NOMO-1 (cell line): ENCODE measurements at regions not wholly inside any gene's neighbourhood (a gene's known extent, or its start where the extent isn't known, plus 50 kb on each side); places are given as distances from the start of the nearest gene placed in this dataset.

Experiments
- DNase-seq, 2 experiments: peaks; one replicate each; lab custom pipeline; 2025; ENCODE audit not compliant: unreplicated experiment in 2 of 2; lab: John Stamatoyannopoulos, UW

DNA sequence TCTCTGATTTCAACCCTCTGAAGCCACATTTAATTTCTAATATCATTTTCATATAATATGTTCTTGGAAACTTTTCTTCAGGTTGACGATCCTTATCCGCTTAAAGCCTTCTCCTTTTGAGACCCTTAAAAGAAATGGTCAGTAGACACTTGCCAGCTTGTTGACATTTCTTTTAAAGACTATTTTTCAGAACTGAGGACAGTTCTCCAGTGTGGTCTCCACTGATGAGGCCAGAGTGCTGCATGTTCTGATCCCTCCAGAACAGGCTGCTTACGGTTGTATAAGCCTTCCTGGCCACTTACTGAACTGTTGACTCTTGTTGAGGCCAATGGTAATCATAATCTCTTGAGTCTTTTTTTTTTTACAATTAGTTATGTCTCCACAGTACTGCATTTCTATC lies 477.3 kb downstream of the FGF9 start:
- no peak for DNase-seq

DNA sequence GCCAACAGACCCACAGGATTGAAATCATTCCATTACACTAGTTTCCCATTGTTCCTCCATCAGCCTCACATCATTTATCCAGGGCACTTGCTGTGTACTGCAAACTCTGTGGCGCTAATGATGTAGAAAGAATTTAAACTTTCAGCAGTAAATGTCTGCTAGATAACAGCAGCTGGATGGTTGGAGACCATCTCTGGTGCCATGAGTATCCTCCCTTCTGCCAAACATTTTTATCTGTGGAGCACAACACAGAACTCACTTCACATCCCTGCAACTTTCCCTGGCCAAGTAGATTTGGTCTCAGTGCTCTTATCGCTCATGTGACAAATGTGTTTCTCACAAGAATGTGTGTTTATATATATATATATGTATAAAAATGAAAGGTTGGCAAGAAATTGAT lies 481.9 kb downstream of the FGF9 start:
- DNase-seq = no peak

DNA sequence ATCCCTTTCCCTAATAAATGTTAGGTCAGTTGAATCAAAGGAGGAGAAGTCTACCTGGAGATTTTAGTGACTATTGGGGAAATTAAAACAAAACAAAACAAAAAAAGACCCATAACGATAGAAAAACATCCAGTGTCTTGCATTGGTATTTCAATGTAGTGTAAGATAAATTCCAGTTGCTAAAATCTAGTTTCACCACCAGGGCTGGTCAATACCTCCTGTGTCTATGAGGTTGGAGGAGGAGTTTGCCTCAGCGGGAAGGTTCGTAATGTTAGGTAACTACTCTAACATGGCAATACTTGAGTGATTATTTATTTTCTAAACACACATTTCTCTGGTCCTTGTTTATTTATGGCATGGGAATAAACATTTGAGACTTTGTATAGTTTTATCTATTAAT lies 483.2 kb downstream of the FGF9 start:
- no peak for DNase-seq

DNA sequence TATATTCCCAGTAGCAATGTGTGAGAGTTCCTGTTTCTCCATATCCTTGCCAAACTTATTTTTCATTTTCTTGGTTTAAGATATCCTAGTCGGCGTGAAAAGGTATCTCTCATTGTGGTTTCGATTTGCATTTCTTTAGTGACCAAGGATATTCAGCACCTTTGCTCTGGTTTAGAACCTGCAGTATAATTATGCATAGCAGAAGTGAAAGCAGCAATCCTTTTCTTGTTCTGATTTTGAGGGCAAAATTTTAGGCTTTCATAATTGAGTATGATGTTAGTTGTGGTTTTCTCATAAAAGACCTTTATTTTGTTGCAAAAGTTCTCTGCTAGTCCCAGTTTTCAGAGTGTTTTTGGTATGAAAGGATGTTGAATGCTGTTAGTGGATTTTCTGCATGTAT lies 491.0 kb downstream of the FGF9 start:
- peak; percentile 39 to 83 for DNase-seq

DNA sequence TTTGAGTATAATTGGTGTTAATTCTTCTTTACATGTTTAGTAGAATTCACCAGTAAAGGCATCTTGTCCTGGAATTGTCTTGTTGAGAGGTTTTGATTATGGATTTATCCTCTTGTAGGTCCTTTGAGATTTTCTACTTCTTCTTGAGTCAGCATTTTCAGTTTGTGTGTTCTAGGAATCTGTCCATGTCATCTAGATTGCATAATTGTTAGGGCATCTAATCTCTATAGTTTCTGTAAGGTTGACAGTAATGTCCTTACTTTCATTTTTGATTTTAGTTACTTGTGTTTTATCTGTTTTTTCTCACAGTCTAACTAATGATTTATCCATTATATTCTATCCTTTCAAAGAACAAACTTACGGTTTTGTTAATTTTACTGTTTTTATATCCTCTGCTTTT lies 492.0 kb downstream of the FGF9 start:
- peak in 1 of 2 experiments; percentile 74 for DNase-seq

DNA sequence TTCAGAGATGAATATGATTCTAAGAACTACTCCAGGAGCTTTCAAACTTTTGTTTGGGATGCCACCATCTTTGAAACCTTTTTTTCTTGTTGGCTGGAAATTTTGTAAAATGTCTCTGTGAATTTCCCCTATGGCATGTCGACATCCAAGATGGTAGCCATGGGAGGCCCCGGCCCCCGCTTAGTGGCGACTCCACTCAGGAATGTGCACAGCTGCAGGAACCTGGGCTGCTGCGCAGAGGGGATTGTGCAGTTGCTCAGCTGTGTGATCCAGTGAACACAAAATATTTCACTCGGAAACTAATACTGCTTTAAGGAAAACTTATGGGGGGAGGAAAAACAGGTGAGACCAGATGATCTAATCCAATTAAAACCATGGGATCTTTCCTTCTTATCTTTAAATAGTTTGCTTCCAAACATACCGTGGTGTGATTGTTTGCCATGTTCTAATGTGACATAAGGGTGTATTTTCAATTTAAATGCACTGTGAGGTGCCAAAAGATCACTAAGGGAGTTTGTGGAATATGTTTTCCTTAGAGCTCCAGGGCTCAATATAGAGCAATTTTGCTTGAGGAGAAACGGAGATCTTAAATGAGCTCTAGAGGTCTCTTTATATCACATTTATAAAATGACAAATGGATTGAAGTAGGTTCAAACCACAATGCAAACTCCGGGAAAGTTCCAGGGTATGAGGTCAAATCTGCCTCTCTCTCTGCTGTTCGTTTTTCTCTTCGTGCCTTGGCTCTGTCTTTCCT lies 497.7 kb downstream of the FGF9 start:
- no peak for DNase-seq

DNA sequence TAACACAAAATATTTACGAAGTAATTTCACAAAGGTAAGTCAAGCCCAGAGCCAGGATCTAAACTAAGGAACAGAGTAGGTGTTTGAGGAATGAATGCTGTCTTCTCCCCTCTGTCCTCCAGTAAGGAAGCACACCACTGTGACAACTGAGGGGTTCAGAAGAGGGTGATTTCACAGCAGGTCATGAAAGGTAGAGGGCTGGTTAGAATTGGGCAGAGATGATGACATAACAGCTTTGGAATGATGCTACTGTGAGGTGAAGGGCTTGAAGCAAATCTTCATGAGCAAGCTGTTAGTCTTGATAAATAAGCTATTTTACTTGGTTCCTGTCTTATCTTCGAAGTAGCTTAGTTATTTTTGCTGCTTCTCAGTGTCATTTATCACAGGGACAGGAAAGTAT lies 498.6 kb downstream of the FGF9 start:
- DNase-seq = no peak

DNA sequence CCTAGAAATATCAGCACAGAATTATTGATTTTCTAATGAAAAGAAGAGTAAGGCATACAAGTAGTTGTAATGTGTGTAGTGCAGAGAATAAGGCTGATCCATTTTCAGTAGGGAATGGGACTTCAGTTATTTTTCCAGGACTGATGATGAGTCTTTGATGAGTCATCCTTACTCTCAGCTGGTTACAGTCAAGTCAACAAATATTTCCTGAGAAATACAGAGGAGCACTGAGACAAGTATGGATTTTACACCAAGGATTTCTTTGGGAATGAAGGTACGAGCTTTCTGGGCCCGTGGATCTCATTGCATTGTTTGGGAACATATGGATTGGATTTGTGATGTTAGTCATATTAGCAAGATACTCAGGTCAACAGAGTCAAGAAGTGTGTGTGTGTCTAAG lies 502.7 kb downstream of the FGF9 start:
- DNase-seq = no peak

DNA sequence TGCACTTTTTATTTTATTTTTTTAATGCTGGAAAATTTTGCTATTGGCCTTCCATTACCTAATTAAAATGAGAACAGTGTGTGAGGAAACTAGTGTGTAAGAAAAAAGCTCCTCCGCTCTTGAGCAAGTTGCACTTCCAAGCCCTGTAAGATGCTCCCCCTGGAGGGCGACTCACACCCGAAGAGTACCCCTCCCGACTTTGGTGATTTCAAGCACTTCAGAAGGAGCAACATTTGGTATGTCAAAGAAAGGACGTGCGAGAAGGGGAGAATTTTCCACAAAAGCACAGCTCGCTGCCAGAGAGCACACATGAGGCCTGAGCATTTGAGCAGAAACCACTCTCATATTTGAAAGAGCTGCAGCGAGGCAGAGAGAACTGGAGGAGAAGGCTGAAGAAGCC lies 504.4 kb downstream of the FGF9 start:
- DNase-seq = no peak

DNA sequence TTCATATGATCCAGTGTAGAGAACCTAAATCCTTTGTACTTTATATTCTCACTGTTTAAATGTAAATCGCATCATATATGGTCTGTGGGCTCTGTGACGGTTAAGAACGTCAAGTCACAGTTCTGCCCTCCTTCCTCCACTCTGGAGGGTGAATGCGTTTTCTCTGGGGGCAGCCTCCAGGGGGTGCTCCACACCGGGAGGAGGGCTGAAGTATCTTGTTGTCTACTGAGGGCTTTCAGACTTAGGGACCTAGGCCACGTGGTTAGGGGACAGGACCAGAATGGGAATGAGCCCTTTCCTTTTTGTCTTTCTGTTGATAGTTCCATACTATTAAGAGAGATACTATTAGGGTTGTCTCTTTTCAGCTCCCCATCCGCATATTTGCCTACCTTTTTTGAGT lies 504.9 kb downstream of the FGF9 start:
- DNase-seq = no peak

DNA sequence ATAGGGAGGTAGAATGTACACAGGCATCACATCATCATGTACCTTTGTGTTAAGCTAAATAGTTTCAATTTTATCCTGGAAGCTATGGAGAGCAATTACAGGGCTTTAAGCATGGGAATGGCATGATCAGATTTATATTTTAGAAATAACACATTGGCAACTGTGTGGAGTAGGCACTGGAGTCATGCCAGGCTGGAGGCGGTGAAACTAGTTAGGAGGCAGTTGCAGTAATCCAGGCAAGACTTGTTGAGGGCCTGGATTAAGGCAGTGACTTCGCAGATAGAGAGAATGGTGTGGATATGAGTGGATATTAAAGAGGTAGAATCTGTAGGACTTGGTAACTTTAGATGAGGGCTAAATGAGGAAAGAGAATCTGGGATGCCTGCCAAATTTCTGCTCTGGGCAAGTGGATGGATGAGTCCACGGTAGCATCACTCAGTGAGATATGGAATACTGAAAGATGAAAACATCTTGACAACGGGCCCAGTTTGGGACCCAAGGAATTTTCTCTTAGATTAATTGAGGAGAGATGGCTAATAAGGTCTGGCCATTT lies 506.2 kb downstream of the FGF9 start:
- no peak for DNase-seq

DNA sequence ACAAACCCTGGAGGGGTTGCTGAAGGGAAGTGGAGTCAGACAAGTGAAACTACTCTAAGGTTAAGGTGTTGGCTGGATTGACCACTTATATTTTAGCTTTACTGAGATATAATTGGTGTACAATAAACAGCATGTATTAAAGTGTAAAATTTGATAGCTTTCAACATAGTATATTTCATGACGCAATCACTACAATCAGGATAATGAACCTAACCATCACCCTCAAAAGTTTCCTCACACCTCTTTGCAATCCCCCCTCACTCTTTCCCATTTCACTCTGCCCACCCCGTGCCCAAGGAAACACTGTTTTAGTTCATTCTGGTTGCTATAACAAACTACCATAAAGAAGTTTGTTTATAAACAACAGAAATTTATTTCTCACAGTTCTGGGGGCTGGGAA lies 508.0 kb downstream of the FGF9 start:
- no peak for DNase-seq

DNA sequence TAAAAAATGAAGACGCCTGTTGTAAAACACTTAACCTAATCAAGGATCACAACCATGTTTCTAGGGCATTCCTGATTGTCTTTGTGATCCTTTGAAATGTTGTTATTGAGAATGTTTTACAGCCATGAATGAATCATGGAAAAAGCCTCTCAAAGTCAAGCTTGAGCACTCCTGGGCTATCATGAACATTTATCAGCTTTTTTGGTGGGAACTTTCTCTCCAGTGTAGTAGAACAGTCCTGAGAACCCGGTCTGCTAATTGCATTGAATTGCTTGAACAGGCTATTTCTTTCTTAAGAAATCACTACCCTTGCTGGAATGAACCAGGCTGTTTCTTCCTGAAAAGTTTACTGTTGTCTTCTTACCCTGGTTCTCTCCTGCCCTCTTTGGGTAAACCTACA lies 516.5 kb downstream of the FGF9 start:
- DNase-seq = no peak

DNA sequence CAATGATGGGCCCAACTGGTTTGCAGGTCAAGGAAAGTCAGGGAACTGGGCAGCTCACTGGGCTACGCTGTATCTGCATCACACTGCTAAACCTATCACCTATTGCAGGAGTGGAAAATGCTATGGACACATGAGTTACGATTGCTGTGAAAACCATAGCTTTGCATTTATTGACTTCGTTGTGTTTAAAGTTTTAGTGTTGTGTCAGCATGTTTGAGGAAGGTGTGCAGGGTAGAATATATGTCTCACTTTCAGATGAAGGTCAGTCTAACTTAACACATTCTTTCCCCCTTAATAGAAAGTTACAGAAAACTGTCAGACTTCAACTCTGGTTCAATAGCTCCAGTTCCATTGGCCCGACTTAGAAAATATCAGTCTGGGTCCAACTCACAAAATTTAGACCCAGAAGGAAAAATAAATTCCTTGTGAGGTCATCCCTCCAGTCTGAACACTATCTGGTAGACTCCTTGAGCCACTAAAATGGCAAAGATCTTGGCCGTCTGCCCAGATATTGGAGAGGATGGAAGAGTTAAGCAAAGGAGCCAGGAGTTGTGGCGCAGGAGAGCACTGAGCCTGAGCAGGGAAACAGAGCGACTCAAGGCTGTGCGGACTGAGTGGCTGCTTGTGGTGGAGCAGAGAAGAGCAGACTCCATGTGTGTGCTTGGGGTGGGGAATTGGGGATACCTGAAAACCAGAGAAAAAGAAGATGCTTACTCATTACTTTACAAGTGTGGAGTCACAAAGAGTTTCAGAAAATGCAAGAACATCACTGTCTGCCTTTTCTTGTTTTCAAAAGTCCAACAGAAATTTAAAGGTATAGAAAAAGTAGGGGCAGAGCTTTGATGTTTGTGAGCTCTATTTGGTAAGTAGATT lies 518.5 kb downstream of the FGF9 start:
- DNase-seq = no peak

DNA sequence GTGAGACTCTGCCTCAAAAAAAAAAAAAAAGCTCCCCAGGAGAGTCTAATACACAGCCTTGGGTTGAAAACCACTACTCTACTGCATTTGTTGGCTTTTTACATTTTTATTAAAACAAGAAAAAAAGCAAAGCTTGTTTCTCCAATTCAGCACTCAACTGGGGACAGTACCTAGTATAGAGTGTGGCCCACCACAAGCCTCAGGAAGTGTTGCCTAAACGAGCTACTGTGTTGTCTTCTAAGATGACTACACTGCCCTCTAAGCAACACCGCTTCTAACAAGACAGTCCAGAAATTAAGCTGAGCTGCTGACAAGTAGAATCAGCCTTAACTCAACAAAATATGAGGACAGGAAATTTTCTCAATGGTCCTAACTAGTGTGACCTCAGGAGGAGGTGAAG lies 522.2 kb downstream of the FGF9 start:
- no peak for DNase-seq

DNA sequence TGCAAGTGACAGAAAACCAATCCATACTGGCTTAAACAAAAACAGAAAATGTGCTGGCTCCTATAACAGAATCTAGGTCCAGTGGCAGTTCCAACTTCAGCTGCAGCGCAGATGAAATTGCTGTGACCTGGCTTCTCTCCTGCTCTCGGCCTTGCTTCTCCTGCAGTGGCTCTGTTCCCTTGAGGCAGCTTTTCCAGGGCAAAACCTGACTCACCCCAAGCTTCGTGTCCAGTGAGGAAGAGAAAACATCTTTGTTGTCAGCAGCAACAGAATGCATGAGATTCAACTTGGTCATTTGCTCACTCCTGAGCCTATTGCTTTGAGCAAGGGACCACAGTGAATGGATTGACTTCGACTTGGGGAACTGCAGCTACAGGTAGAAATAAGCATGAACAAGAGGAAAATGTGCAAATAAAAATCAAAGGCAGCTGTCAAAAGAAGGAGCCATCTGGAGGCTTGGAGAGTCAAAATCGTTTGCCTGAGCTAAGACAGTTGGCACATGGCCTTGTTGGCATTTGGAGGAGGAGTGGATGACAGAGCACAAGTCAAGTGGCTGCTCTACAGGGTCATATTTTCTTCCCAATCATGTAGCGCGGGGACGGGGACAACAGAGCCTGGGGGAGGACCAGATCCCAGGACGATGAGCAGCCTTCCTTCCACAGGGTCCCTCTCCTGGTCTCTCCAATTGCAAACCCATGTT lies 523.4 kb downstream of the FGF9 start:
- no peak for DNase-seq

DNA sequence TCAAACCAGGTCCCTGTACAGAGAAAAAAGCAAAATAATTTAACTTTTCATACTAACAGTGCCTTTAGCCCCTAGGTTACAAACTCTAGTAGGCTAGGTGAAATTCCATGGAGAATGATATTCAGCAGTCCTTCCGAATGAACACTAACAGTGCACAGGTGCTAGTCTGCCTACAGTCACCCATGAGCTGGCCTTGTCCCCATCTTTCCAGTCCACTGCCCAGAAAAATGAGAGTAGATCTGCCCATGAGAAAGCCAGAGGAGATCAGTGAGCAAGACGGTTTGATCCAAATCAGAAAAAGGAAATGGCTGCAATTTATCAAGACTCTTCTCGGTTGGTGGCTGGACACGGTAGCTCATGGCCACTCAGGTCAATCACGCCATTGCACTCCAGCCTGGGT lies 524.9 kb downstream of the FGF9 start:
- no peak for DNase-seq

DNA sequence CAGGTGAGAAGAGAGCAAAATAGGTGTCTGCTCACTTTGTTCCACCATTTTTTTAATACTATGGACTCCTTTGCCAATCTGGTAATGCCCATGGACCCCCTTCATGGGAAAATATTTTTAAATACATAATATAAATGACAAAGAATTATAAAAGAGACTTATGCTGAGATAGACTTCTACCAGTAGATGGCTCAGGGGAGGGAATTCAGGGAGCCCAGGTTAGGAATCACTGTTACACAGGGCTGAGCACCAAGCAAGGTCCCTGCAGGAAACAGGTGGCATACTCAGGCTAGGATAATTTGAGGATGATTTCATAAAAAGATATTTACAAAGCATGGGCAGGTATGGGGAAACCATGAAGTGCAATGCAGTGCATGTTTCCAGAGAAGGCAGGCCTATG lies 525.9 kb downstream of the FGF9 start:
- DNase-seq = no peak

DNA sequence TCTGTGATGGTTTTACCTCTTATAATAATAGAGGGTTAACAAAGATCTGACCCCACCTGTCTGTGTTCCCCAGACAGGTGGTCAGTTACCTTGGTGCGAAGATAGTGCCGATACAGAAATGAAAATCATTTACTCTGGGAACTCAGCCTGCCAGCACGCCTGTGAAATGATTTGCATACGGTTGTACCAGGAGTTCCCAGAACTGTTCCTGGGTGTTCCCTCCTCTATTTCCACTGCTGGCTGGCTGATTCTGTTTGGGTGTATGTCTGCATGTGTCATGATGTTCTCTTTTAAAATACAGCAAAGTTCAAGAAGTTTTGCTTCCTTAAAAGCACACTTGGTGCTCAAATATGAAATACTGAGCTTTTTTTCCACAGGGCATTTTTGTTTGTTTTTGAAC lies 527.1 kb downstream of the FGF9 start:
- no peak for DNase-seq

DNA sequence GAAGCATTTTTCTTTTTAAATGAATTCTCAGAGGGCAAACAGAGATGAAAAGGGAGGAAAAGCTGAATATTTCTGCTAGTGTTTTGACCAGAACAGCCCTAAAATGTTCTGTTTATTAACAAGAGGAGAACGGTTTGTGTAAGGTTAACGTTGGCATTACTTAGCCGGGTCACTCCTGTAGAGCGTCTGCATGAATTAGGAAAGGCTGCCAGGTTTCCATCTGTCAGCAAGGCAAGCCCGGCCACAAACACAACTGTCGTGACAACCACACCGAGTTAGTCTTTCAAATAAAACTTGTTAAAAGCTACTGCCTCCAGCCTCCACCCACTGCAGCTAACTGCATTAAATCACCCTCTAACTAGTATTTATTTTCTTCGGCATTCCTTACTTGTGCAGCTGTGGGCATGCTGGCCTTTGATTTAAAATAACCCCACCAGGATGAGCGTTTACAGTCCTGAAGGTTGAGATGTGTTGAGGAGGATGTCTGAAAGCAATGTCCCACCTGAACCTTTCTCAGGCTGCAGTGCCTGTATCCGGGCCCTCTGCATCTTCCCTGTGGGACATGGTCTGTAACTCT lies 527.9 kb downstream of the FGF9 start:
- DNase-seq = no peak

DNA sequence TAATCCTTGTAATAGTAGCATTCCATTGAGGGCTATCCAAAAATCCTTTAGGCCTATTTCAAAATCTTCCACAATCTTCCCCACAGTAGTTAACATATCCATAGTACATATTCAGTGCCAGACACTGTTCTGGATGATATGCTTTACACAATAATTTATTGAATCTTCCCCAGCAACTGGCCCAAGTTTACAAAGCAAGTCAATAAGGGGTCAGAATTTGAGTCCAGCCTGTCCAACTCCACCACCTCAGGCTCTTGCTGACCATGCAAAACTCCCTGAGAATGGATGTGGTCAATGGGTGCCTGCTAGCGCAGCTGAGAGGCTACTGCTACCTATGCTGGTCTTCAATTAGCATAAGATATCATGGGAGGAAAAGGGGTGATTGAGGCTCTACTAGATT lies 529.6 kb downstream of the FGF9 start:
- no peak for DNase-seq
